ENCODE measurements at regions not wholly inside any gene's neighbourhood (a gene's known extent, or its start where the extent isn't known, plus 50 kb on each side); places are given as distances from the start of the nearest gene placed in this dataset.

- TF ChIP-seq ARNTL (CRISPR knock-in tag; IDR thresholded peaks at IDR 0.05; ENCODE audit: borderline replicate concordance, low read depth) (no peak), BACH2 (CRISPR knock-in tag; IDR thresholded peaks at IDR 0.05; ENCODE audit: borderline replicate concordance) (no peak), PATZ1 (CRISPR knock-in tag; IDR thresholded peaks at IDR 0.05; ENCODE audit: borderline replicate concordance) (no peak), ZNF8 (CRISPR knock-in tag; IDR thresholded peaks at IDR 0.05) (no peak), ZFP3 (CRISPR knock-in tag; IDR thresholded peaks at IDR 0.05) (no peak)
Measured at GRCh38 chr12:75807494-75807893, 224.1 kb downstream of the PHLDA1 start.

All from SK-N-SH treated with all-trans-retinoic acid at 6 μM for 48 hours (cell line).